Activated CD4-positive, alpha-beta T cell treated with anti-CD3 and anti-CD28 coated beads, Interleukin-2, amount 10 ng/mL, durations not matched to agents 7 days and 5 days (primary cell): ENCODE measurements at regions not wholly inside any gene's neighbourhood (a gene's known extent, or its start where the extent isn't known, plus 50 kb on each side); places are given as distances from the start of the nearest gene placed in this dataset.

Source experiments
- CTCF ChIA-PET: fragments of 350-600 bp; sonication (Branson Sonifier 250); formaldehyde crosslinking; loops from one replicate; lab custom pipeline; 2021; ENCODE audit warnings: antibody characterized with exemption; lab: Charles Lee
- POLR2A ChIA-PET: fragments of 350-600 bp; sonication (Branson Sonifier 250); formaldehyde crosslinking; loops from one replicate; lab custom pipeline; 2021; ENCODE audit warnings: antibody characterized with exemption; lab: Charles Lee
- DNase-seq: peaks from one replicate; pipeline ENCODE4 v3.0.0-alpha.2; 2020
- H3K27ac Mint-ChIP-seq: one replicate; pipeline ENCODE4 v1.8.0; 2021; ENCODE audit warnings: mild to moderate bottlenecking, moderate library complexity, mixed read lengths
- H3K27me3 Mint-ChIP-seq: one replicate; pipeline ENCODE4 v1.8.0; 2021; ENCODE audit warnings: mixed read lengths
- H3K36me3 Mint-ChIP-seq: one replicate; pipeline ENCODE4 v1.8.0; 2021; ENCODE audit warnings: low read depth, mixed read lengths
- H3K4me1 Mint-ChIP-seq: one replicate; pipeline ENCODE4 v1.8.0; 2021; ENCODE audit warnings: mixed read lengths
- H3K4me3 Mint-ChIP-seq: one replicate; pipeline ENCODE4 v1.8.0; 2021; ENCODE audit warnings: mild to moderate bottlenecking, moderate library complexity, mixed read lengths
- H3K9me3 Mint-ChIP-seq: one replicate; pipeline ENCODE4 v1.8.0; 2021; ENCODE audit warnings: mixed read lengths

- ChIA-PET POLR2A (no interaction called here), CTCF (interaction anchor here (1.4 kb wide), 1 partner anchor 14 kb away, joined by 3 read pairs; no protein-coding TSS in a partner anchor)
- Mint-ChIP-seq H3K36me3 (no peaks in the 10 kb centered on the region), H3K4me1 (no peaks in the 10 kb centered on the region), H3K9me3 (peaks cover 18% of the 10 kb centered on the region), H3K4me3 (no peak overlapping the region), H3K27me3 (peaks cover 19% of the 10 kb centered on the region), H3K27ac (no peak overlapping the region)
- no peak for DNase-seq
These were observed 59.1 kb upstream of the CCDC28A start for GRCh38 chr6:138714493-138714892.

DNA sequence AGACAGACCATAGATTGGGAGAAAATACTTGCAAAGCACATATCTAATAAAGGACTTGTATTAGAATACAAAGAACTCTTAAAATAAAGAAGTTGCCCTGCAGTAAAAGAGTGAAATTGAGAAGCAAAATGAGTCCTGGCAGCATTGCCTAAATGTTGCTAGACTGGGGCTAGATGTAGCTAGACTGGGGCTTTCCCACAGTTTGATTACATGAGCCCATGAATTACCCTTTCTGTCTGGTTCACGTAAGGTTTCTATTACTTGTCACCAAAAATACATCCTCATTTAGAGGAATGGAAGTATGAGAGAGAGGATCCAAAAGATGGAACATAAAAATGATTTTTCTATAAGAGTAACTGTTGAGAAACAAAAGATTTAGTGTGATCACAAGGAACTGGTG is 57.6 kb upstream of the CCDC28A start:
- CTCF ChIA-PET = no interaction called here
- Mint-ChIP-seq H3K4me3 (no peak overlapping the region), H3K4me1 (no peaks in the 10 kb centered on the region), H3K9me3 (peaks cover 18% of the 10 kb centered on the region), H3K27ac (no peak overlapping the region), H3K27me3 (peaks cover 16% of the 10 kb centered on the region), H3K36me3 (no peaks in the 10 kb centered on the region)
- DNase-seq = no peak
- POLR2A ChIA-PET = no interaction called here

GRCh38 chr6:138716971-138717665 is 56.5 kb upstream of the CCDC28A start:
- ChIA-PET CTCF (no interaction called here), POLR2A (no interaction called here)
- peaks cover 14% of the 10 kb centered on the region for H3K9me3 Mint-ChIP-seq
- no peaks in the 10 kb centered on the region for H3K4me1 Mint-ChIP-seq
- H3K4me3 Mint-ChIP-seq = no peak overlapping the region
- no peaks in the 10 kb centered on the region for H3K36me3 Mint-ChIP-seq
- DNase-seq = no peak
- H3K27me3 Mint-ChIP-seq = peaks cover 16% of the 10 kb centered on the region
- H3K27ac Mint-ChIP-seq = no peak overlapping the region

- Mint-ChIP-seq H3K9me3 (peaks cover 9% of the 10 kb centered on the region), H3K36me3 (no peaks in the 10 kb centered on the region), H3K4me3 (no peak overlapping the region), H3K27ac (no peak overlapping the region), H3K27me3 (peaks cover 18% of the 10 kb centered on the region), H3K4me1 (peaks cover 2% of the 10 kb centered on the region)
- POLR2A ChIA-PET = no interaction called here
- DNase-seq = no peak
- CTCF ChIA-PET = no interaction called here
These were observed 54.4 kb upstream of the CCDC28A start for GRCh38 chr6:138719011-138719635.

- peaks cover 17% of the 10 kb centered on the region for H3K27me3 Mint-ChIP-seq
- POLR2A ChIA-PET = no interaction called here
- H3K36me3 Mint-ChIP-seq = no peaks in the 10 kb centered on the region
- DNase-seq = no peak
- no peak overlapping the region for H3K27ac Mint-ChIP-seq
- CTCF ChIA-PET = no interaction called here
- peaks cover 2% of the 10 kb centered on the region for H3K4me1 Mint-ChIP-seq
- H3K9me3 Mint-ChIP-seq = peaks cover 6% of the 10 kb centered on the region
- no peak overlapping the region for H3K4me3 Mint-ChIP-seq
These were observed 53.8 kb upstream of the CCDC28A start for GRCh38 chr6:138719744-138720143.

- Mint-ChIP-seq H3K9me3 (no peaks in the 10 kb centered on the region), H3K27ac (no peak overlapping the region), H3K4me1 (peaks cover 2% of the 10 kb centered on the region), H3K27me3 (peaks cover 2% of the 10 kb centered on the region), H3K4me3 (no peak overlapping the region), H3K36me3 (no peaks in the 10 kb centered on the region)
- CTCF ChIA-PET = no interaction called here
- DNase-seq = no peak
- POLR2A ChIA-PET = no interaction called here
These were observed 50.9 kb upstream of the CCDC28A start for GRCh38 chr6:138722425-138723371.
